DOHH2 (cell line): ENCODE measurements at regions not wholly inside any gene's neighbourhood (a gene's known extent, or its start where the extent isn't known, plus 50 kb on each side); places are given as distances from the start of the nearest gene placed in this dataset.

Experiments
- EZH2phosphoT487 ChIP-seq: fragments of 200-600 bp; sonication (generic); IDR thresholded peaks from 2 replicates; pipeline ENCODE4 v1.6.1; 2017; ENCODE audit warnings: borderline replicate concordance, mild to moderate bottlenecking, antibody characterized with exemption, low read length, moderate library complexity, mixed read lengths
- TF ChIP-seq, protein P1 (sequence below): fragments of 200-600 bp; sonication (generic); IDR thresholded peaks from one replicate; pipeline ENCODE4 v1.5.1; 2014; ENCODE audit warnings: antibody characterized with exemption, mild to moderate bottlenecking, low read depth, low read length; ENCODE audit not compliant: poor library complexity, severe bottlenecking

DNA sequence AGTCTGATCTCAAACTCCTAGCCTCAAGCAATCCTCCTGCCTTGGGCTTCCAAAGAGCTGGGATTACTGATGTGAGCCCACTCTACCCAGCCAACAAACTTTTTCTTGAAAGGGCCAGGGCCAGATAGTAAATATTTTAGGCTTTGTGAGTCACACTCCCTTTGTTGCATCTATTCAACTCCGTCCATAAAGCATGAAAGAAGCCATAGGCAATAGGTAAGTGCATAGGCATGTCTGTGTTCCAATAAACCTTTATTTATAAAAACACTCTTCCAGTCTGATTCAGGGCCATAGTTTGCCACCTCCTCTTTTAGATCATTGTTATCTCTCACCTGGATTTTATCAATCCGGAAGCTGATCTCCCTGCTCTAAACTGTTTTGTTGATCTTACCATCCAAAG is 105.6 kb upstream of the BMPER start:
- TF ChIP-seq, protein P1, sequence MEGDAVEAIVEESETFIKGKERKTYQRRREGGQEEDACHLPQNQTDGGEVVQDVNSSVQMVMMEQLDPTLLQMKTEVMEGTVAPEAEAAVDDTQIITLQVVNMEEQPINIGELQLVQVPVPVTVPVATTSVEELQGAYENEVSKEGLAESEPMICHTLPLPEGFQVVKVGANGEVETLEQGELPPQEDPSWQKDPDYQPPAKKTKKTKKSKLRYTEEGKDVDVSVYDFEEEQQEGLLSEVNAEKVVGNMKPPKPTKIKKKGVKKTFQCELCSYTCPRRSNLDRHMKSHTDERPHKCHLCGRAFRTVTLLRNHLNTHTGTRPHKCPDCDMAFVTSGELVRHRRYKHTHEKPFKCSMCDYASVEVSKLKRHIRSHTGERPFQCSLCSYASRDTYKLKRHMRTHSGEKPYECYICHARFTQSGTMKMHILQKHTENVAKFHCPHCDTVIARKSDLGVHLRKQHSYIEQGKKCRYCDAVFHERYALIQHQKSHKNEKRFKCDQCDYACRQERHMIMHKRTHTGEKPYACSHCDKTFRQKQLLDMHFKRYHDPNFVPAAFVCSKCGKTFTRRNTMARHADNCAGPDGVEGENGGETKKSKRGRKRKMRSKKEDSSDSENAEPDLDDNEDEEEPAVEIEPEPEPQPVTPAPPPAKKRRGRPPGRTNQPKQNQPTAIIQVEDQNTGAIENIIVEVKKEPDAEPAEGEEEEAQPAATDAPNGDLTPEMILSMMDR: no peak
- TF ChIP-seq EZH2phosphoT487: no peak
